ENCODE measurements at regions not wholly inside any gene's neighbourhood (a gene's known extent, or its start where the extent isn't known, plus 50 kb on each side); places are given as distances from the start of the nearest gene placed in this dataset.

DNA sequence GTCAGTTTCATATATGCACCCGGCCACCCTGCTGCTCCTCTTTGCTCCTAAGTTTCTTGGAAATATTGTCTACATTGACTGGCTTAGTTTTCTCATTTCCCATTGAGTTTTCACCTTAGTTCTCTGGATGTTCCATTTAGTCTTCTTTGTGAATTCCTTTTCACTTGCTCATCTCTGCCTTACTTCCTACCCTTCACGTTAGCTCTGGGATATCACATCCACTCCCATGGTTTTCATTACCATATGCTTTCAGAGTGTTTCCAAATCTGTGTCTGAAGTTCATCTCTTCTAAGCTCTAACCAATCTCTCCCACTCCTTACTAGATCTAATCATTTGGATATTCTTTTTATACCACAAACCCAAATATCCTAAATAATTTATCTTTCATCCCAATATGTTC lies 226.4 kb downstream of the FAM76B start:
- H3K4me3 ChIP-seq = no peak overlapping the region
- intact Hi-C loops (cut with DNase I) = no loop called here
- no peaks in the 10 kb centered on the region for H3K9me3 ChIP-seq
- ATAC-seq (no peak), DNase-seq (no peak)
- no peaks in the 10 kb centered on the region for H3K27me3 ChIP-seq
- no peak for TF ChIP-seq CTCF (IDR thresholded peaks at IDR 0.05)
- H3K27ac ChIP-seq = no peak overlapping the region
- peaks cover 0 to 17% (median 0%) of the 10 kb centered on the region in 9 donors for H3K4me1 ChIP-seq
- WGBS, 2 donors = 68 to 86% methylated on average over 2 of the region's 2 CpGs
- no peaks in the 10 kb centered on the region for H3K36me3 ChIP-seq

GRCh38 chr11:95562196-95562921 lies 227.2 kb downstream of the FAM76B start:
- Histone ChIP-seq H3K36me3 (no peaks in the 10 kb centered on the region), H3K9me3 (no peaks in the 10 kb centered on the region), H3K27ac (no peak overlapping the region), H3K27me3 (no peaks in the 10 kb centered on the region), H3K4me3 (no peak overlapping the region), H3K4me1 (peaks cover 0 to 18% (median 0%) of the 10 kb centered on the region in 9 donors)
- DNase-seq (no peak), ATAC-seq (no peak)
- 90 to 95% methylated on average over 6 of the region's 6 CpGs for WGBS, 2 donors
- no peak for TF ChIP-seq CTCF (IDR thresholded peaks at IDR 0.05)
- intact Hi-C loops (cut with DNase I) = no loop called here

DNA sequence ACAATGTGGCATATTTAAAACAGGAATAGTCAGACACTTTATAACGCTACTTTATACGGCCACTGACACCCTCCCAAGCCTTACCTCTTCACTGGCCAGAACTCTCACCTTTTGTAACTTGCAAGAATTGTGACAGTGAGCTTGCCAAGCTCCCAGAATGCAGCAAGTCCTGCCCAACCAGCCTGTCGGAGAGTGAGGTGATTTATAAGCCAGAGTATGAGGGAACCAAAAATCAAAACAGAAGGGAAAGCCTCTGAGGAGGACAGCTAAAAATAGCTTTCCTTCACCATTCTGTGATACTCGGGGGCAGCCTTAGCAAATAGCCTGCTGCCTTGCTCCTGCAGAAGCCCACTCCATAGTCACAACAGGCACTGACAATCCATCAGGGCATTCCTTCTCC lies 229.7 kb downstream of the FAM76B start:
- Histone ChIP-seq H3K27me3 (no peaks in the 10 kb centered on the region), H3K9me3 (no peaks in the 10 kb centered on the region), H3K4me1 (peaks cover 0 to 20% (median 0%) of the 10 kb centered on the region in 9 donors), H3K27ac (no peak overlapping the region), H3K4me3 (no peak overlapping the region), H3K36me3 (no peaks in the 10 kb centered on the region)
- 57 to 62% methylated on average over 4 of the region's 4 CpGs for WGBS, 2 donors
- intact Hi-C loops (cut with DNase I) = no loop called here
- TF ChIP-seq CTCF (IDR thresholded peaks at IDR 0.05) = no peak
- ATAC-seq (no peak), DNase-seq (no peak)

- WGBS, 2 donors = 55 to 64% methylated on average over 1 of the region's 1 CpG
- no peaks in the 10 kb centered on the region for H3K27me3 ChIP-seq
- H3K4me1 ChIP-seq = peaks cover 0 to 14% (median 0%) of the 10 kb centered on the region in 9 donors
- intact Hi-C loops (cut with DNase I) = no loop called here
- ATAC-seq = no peak
- H3K9me3 ChIP-seq = no peaks in the 10 kb centered on the region
- no peak overlapping the region for H3K4me3 ChIP-seq
- no peaks in the 10 kb centered on the region for H3K36me3 ChIP-seq
- no peak for TF ChIP-seq CTCF (IDR thresholded peaks at IDR 0.05)
- DNase-seq = no peak
- H3K27ac ChIP-seq = no peak overlapping the region
These were observed 232.2 kb downstream of the FAM76B start for GRCh38 chr11:95557376-95557775.
